ENCODE measurements at regions not wholly inside any gene's neighbourhood (a gene's known extent, or its start where the extent isn't known, plus 50 kb on each side); places are given as distances from the start of the nearest gene placed in this dataset.

GRCh38 chr16:49921791-49922456, 66.0 kb upstream of the ZNF423 start:
- TF ChIP-seq EZH2 (IDR thresholded peaks at IDR 0.05; ENCODE audit: insufficient read depth, poor library complexity, severe bottlenecking) (no peak), EZH2phosphoT487 (IDR thresholded peaks at IDR 0.05; ENCODE audit: insufficient read depth, low read depth) (no peak)
